ENCODE measurements at regions not wholly inside any gene's neighbourhood (a gene's known extent, or its start where the extent isn't known, plus 50 kb on each side); places are given as distances from the start of the nearest gene placed in this dataset.
A peak's percentile ranks its signal among the peaks of the same experiment; 100 is the strongest.
"Not testable (repeated sequence)": the region's sequence is repeated elsewhere in the genome, so short reads cannot be mapped to it uniquely, and the experiment has no call there.

GRCh38 chr13:81017513-81018152 is 676.7 kb upstream of the SPRY2 start:
- no peak overlapping the region for H3K4me3 ChIP-seq
- H3K27ac ChIP-seq = no peak overlapping the region
- 25 to 29% methylated on average over 4 of the region's 4 CpGs for WGBS, 2 donors
- no peaks in the 10 kb centered on the region for H3K36me3 ChIP-seq
- peaks cover 0 to 5% (median 0%) of the 10 kb centered on the region in 4 donors for H3K9me3 ChIP-seq
- H3K4me1 ChIP-seq = no peaks in the 10 kb centered on the region
- TF ChIP-seq POLR2A (IDR thresholded peaks at IDR 0.05) (no peak), POLR2AphosphoS5 (IDR thresholded peaks at IDR 0.05) (no peak), EP300 (IDR thresholded peaks at IDR 0.05) (no peak)
- TF ChIP-seq, protein P1, sequence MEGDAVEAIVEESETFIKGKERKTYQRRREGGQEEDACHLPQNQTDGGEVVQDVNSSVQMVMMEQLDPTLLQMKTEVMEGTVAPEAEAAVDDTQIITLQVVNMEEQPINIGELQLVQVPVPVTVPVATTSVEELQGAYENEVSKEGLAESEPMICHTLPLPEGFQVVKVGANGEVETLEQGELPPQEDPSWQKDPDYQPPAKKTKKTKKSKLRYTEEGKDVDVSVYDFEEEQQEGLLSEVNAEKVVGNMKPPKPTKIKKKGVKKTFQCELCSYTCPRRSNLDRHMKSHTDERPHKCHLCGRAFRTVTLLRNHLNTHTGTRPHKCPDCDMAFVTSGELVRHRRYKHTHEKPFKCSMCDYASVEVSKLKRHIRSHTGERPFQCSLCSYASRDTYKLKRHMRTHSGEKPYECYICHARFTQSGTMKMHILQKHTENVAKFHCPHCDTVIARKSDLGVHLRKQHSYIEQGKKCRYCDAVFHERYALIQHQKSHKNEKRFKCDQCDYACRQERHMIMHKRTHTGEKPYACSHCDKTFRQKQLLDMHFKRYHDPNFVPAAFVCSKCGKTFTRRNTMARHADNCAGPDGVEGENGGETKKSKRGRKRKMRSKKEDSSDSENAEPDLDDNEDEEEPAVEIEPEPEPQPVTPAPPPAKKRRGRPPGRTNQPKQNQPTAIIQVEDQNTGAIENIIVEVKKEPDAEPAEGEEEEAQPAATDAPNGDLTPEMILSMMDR (IDR thresholded peaks at IDR 0.05) = peak in 3 of 4 experiments; percentile 23 to 44 (median 25)
- intact Hi-C loops (cut with DNase I) = loop anchor here (10.0 kb wide), 1 partner anchor 673 kb away; the partner anchor contains the start of gene SPRY2
- DNase-seq = no peak
- no peaks in the 10 kb centered on the region for H3K27me3 ChIP-seq

DNA sequence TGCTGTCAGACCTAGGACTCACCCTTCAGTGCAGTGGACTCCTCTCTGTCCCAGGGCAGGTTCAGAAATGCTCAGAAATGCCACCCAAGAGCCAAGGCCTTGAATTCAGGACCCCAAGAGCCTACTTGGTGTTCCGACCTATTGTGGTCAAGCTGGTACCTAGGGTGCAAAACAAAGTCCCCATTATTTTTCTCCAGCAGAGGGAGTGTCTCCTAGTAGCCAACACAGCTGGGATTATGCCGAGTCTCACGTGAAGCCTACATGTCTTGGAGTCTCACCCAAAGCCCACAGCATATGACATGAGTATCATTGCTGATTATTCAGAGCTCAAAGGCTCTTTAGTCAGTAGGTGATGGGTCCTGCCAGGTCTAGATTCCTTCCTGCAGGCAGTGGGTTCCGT is 671.1 kb upstream of the SPRY2 start:
- Histone ChIP-seq H3K4me1 (no peaks in the 10 kb centered on the region), H3K27ac (no peak overlapping the region), H3K4me3 (no peak overlapping the region), H3K36me3 (no peaks in the 10 kb centered on the region), H3K27me3 (no peaks in the 10 kb centered on the region), H3K9me3 (peaks cover 0 to 3% (median 0%) of the 10 kb centered on the region in 4 donors)
- intact Hi-C loops (cut with DNase I) = loop anchor here (10.0 kb wide), 1 partner anchor 667 kb away; the partner anchor contains the start of gene SPRY2
- WGBS, 2 donors = 89 to 92% methylated on average over 4 of the region's 4 CpGs
- TF ChIP-seq EP300 (IDR thresholded peaks at IDR 0.05) (no peak), POLR2AphosphoS5 (IDR thresholded peaks at IDR 0.05) (no peak), POLR2A (IDR thresholded peaks at IDR 0.05) (no peak)
- TF ChIP-seq, protein P1 (IDR thresholded peaks at IDR 0.05) = no peak
- DNase-seq = no peak

- TF ChIP-seq POLR2A (IDR thresholded peaks at IDR 0.05) (no peak), EP300 (IDR thresholded peaks at IDR 0.05) (no peak), POLR2AphosphoS5 (IDR thresholded peaks at IDR 0.05) (no peak)
- TF ChIP-seq, protein P1 (IDR thresholded peaks at IDR 0.05) = no peak
- Histone ChIP-seq H3K4me3 (no peak overlapping the region), H3K27ac (no peak overlapping the region), H3K36me3 (no peaks in the 10 kb centered on the region), H3K27me3 (no peaks in the 10 kb centered on the region), H3K9me3 (peaks cover 0 to 6% (median 0%) of the 10 kb centered on the region in 4 donors), H3K4me1 (no peaks in the 10 kb centered on the region)
- 66 to 73% methylated on average over 1 of the region's 1 CpG for WGBS, 2 donors
- DNase-seq = no peak
- intact Hi-C loops (cut with DNase I) = no loop called here
Measured at GRCh38 chr13:81001828-81002385, 661.0 kb upstream of the SPRY2 start.

DNA sequence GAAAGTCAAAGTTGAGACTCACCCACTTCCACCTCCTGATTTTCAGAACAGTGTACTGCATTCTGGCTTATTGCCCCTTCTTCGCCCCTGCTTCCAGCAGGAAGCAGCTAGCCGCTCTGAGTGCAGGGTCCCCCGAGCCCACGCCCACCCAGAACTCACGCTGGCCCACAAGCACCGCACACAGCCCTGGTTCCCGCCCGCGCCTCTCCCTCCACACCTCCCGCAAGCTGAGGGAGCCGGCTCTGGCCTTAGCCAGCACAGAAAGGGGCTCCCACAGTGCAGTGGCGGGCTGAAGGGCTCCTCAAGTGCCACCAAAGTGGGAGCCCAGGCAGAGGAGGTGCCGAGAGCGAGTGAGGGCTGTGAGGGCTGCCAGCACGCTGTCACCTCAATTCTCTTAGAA is 657.7 kb upstream of the SPRY2 start:
- H3K36me3 ChIP-seq; H3K4me3 ChIP-seq; DNase-seq; H3K4me1 ChIP-seq; H3K27ac ChIP-seq; H3K9me3 ChIP-seq; H3K27me3 ChIP-seq; intact Hi-C loops (cut with DNase I): not testable (repeated sequence)
- 89 to 95% methylated on average over 15 of the region's 15 CpGs for WGBS, 2 donors

- no peak for TF ChIP-seq POLR2A (IDR thresholded peaks at IDR 0.05)
- TF ChIP-seq POLR2AphosphoS5 (IDR thresholded peaks at IDR 0.05) = no peak
- TF ChIP-seq, protein P1 (IDR thresholded peaks at IDR 0.05) = no peak
- H3K27me3 ChIP-seq = no peaks in the 10 kb centered on the region
- no peaks in the 10 kb centered on the region for H3K4me1 ChIP-seq
- H3K27ac ChIP-seq = no peak overlapping the region
- no peaks in the 10 kb centered on the region for H3K36me3 ChIP-seq
- DNase-seq = no peak
- H3K4me3 ChIP-seq = no peak overlapping the region
- WGBS, 2 donors = 87 to 92% methylated on average over 1 of the region's 1 CpG
- H3K9me3 ChIP-seq = no peaks in the 10 kb centered on the region
- intact Hi-C loops (cut with DNase I) = no loop called here
Measured at GRCh38 chr13:80989747-80990146, 648.8 kb upstream of the SPRY2 start.

Data from sigmoid colon (tissue), 6 donors.